OCI-LY3 (cell line): ENCODE measurements at regions not wholly inside any gene's neighbourhood (a gene's known extent, or its start where the extent isn't known, plus 50 kb on each side); places are given as distances from the start of the nearest gene placed in this dataset.

Source experiments
- EZH2phosphoT487 ChIP-seq: fragments of 200-600 bp; shearing (Covaris generic); IDR thresholded peaks from 2 replicates; pipeline ENCODE4 v1.6.1; 2018; ENCODE audit warnings: antibody characterized with exemption, mixed run types, low read depth
- TF ChIP-seq, protein P1 (sequence below): fragments of 200-600, 300-600 bp; sonication (generic); IDR thresholded peaks from 2 replicates; pipeline ENCODE4 v1.5.1; 2014; ENCODE audit warnings: antibody characterized with exemption, low read length, low read depth

DNA sequence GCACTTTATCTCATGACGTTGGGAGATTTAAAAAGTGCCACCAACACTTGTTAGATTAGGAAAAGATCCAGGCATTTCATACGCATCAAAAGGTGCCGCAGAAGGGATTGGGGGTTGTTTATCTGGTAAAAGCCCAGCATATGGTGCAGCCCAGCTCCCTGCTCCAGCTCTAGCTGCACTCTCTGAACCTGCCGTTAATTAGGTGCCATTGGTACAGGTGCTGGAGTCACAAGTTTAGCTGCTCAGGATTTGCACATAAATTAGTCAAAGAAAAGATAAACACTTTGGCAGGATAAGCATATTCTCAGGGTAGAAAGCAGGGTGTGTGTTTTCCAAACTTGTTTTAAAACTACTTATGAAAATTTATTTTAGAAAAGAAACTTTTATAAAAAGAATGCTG is 932.6 kb upstream of the TMEM132C start:
- TF ChIP-seq, protein P1, sequence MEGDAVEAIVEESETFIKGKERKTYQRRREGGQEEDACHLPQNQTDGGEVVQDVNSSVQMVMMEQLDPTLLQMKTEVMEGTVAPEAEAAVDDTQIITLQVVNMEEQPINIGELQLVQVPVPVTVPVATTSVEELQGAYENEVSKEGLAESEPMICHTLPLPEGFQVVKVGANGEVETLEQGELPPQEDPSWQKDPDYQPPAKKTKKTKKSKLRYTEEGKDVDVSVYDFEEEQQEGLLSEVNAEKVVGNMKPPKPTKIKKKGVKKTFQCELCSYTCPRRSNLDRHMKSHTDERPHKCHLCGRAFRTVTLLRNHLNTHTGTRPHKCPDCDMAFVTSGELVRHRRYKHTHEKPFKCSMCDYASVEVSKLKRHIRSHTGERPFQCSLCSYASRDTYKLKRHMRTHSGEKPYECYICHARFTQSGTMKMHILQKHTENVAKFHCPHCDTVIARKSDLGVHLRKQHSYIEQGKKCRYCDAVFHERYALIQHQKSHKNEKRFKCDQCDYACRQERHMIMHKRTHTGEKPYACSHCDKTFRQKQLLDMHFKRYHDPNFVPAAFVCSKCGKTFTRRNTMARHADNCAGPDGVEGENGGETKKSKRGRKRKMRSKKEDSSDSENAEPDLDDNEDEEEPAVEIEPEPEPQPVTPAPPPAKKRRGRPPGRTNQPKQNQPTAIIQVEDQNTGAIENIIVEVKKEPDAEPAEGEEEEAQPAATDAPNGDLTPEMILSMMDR: no peak
- no peak for TF ChIP-seq EZH2phosphoT487
